Kidney epithelial cell (primary cell): ENCODE measurements at regions not wholly inside any gene's neighbourhood (a gene's known extent, or its start where the extent isn't known, plus 50 kb on each side); places are given as distances from the start of the nearest gene placed in this dataset.

Source experiments
- DNase-seq: peaks from one replicate; pipeline ENCODE4 v3.0.0-alpha.2; 2010; ENCODE audit warnings: low read depth
- H3K27me3 ChIP-seq: 2 replicates; pipeline ENCODE4 v1.6.0; 2011; ENCODE audit warnings: low read length; ENCODE audit not compliant: control insufficient read depth, insufficient read depth
- H3K36me3 ChIP-seq: 2 replicates; pipeline ENCODE4 v1.5.1; 2011; ENCODE audit warnings: low read length; ENCODE audit not compliant: control insufficient read depth, insufficient read depth
- H3K4me3 ChIP-seq: 2 replicates; pipeline ENCODE4 v1.5.1; 2011; ENCODE audit warnings: low read depth, mild to moderate bottlenecking, control low read depth, low read length
- TF ChIP-seq, protein P1 (sequence below): IDR thresholded peaks from 2 replicates; pipeline ENCODE4 v1.5.1; 2011; ENCODE audit warnings: mild to moderate bottlenecking, moderate library complexity, low read length, control low read depth, inconsistent platforms; ENCODE audit not compliant: insufficient read depth, poor library complexity, severe bottlenecking

DNA sequence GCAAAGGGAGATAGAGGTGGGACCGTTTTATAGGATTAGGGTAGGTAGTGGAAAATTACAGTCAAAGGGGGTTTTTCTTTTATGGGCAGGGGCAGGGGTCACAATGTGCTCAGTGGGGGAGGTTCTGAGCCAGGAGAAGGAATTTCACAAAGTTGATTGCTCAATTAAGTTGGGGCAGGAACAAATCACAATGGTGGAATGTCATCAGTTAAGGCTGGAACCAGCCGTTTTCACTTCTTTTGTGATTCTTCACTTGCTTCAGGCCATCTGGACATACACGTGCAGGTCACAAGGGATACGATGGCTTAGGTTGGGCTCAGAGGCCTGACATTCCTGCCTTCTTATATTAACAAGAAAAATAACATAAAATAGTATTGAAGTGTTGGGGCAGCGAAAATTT is 453.8 kb downstream of the VGLL3 start:
- H3K4me3 ChIP-seq: no peak overlapping the region
- no peaks in the 10 kb centered on the region for H3K27me3 ChIP-seq
- no peaks in the 10 kb centered on the region for H3K36me3 ChIP-seq
- TF ChIP-seq, protein P1, sequence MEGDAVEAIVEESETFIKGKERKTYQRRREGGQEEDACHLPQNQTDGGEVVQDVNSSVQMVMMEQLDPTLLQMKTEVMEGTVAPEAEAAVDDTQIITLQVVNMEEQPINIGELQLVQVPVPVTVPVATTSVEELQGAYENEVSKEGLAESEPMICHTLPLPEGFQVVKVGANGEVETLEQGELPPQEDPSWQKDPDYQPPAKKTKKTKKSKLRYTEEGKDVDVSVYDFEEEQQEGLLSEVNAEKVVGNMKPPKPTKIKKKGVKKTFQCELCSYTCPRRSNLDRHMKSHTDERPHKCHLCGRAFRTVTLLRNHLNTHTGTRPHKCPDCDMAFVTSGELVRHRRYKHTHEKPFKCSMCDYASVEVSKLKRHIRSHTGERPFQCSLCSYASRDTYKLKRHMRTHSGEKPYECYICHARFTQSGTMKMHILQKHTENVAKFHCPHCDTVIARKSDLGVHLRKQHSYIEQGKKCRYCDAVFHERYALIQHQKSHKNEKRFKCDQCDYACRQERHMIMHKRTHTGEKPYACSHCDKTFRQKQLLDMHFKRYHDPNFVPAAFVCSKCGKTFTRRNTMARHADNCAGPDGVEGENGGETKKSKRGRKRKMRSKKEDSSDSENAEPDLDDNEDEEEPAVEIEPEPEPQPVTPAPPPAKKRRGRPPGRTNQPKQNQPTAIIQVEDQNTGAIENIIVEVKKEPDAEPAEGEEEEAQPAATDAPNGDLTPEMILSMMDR: no peak
- DNase-seq: no peak

DNA sequence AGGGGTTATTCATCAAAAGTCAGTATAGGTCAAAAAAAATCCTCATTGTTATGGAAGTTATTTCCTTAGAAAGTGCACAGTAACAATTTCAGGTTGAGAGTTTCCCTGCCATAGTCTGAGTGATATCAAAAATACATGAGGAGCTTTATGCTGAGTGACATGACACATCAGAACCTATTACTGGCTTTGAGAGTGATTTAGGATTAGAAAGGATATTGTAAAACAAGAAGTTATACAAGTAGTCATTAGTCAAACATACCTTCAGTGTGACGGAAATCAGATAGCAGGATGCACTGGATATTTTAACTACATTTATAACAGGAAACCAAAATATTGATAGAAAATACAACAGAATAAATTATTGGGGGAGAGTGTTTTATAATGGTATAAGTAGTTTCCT is 471.1 kb downstream of the VGLL3 start:
- Histone ChIP-seq H3K4me3 (no peak overlapping the region), H3K27me3 (no peaks in the 10 kb centered on the region), H3K36me3 (no peaks in the 10 kb centered on the region)
- DNase-seq: no peak
- TF ChIP-seq, protein P1: no peak

DNA sequence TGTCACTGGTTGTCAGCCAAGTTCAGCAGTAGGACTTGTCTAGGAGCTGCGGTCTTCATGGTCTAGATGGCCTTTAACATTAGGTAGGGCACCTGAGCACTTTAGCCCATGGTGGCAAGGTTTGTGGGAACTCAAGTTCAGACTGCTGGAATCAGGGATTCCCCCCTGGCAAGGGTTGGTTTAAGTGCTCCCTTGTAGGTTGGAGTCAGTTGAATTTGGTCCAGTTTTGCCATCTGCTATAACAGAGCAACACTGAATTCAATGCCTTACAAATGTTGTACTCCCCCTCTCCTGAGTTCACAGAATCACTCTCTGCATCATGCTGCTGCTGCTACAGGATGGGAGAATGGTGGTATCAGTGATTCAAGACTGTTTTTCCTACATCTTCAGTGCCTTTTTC is 509.3 kb downstream of the VGLL3 start:
- H3K4me3 ChIP-seq: no peak overlapping the region
- TF ChIP-seq, protein P1: no peak
- no peaks in the 10 kb centered on the region for H3K36me3 ChIP-seq
- no peak for DNase-seq
- no peaks in the 10 kb centered on the region for H3K27me3 ChIP-seq

DNA sequence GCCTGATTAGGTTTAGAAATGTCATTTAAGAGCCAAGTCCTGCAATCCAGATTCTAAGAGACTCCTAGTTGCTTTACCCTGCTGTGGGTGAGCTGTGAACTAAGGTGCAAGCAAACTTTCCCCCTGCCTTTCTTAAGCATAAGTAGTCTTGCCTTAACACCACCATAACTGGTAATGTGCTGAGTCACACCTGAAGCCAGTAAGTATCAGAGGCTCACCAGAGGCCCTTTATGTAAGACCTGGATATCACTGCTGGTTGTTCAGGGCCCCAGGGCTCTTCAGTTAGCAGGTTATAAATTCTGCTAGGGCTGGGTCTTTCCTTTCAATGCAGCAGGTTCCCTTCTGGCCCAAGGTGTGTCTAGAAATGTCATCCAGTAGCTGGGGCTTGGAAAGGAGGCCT is 509.9 kb downstream of the VGLL3 start:
- TF ChIP-seq, protein P1: no peak
- no peaks in the 10 kb centered on the region for H3K27me3 ChIP-seq
- no peak overlapping the region for H3K4me3 ChIP-seq
- no peaks in the 10 kb centered on the region for H3K36me3 ChIP-seq
- DNase-seq: no peak

DNA sequence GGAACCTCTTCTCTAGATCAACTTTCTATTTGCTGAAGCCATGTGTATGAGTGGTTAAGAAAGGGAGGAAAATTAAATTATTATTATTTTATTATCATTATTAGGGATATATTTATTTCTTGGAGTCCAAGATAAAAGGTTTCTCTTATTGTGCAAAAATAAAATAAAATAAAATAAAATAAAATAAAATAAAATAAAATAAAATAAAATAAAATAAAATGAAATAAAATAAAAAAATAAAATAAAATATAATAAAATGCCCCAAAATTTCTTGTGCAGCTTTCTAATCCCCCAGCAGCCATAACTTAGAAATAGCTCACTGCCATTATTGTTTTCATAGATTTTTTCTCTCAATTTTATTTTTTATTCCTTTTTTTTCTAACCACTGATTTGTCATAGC is 526.8 kb downstream of the VGLL3 start:
- no peaks in the 10 kb centered on the region for H3K36me3 ChIP-seq
- DNase-seq: no peak
- TF ChIP-seq, protein P1: no peak
- H3K4me3 ChIP-seq: no peak overlapping the region
- no peaks in the 10 kb centered on the region for H3K27me3 ChIP-seq

DNA sequence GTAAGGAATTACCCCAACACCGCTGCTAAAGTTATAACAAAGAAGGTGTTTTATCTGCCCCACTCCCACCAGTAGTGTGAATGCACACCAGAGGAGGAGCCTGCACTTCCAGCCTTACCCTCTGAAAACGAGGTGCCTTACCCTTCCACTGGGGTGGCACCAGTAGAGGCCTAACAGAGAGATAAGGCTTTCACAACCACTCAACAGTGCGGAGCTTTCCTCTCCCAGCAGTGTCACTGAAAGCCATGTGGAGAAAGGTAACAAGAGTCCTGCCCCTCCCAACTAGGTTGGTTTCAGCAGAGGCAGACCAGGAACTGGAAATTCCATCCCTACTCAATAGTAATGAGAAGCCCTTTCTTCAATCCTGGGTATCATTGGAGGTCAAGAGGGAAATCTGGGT is 539.2 kb downstream of the VGLL3 start:
- H3K36me3 ChIP-seq: no peaks in the 10 kb centered on the region
- TF ChIP-seq, protein P1: no peak
- H3K27me3 ChIP-seq: no peaks in the 10 kb centered on the region
- no peak for DNase-seq
- H3K4me3 ChIP-seq: no peak overlapping the region
